Spleen (tissue), 7 donors: ENCODE measurements at regions not wholly inside any gene's neighbourhood (a gene's known extent, or its start where the extent isn't known, plus 50 kb on each side); places are given as distances from the start of the nearest gene placed in this dataset.

Experiments
- CTCF ChIP-seq, 11 experiments: fragments of 200-600 bp in 7 of 11; fragments of 450-650 bp in 4 of 11; sonication (generic) in 4 of 11; IDR thresholded peaks in 8 of 11; conservative IDR thresholded peaks in 3 of 11; 1 replicate in 7 of 11; 2 replicates in 4 of 11; pipeline versions ENCODE4 v1.4.0 to v1.8.0; 2016 to 2021; ENCODE audit warnings: antibody characterized with exemption in 11 of 11, inconsistent platforms in 4 of 11, mild to moderate bottlenecking in 1 of 11
- POLR2A ChIP-seq, 3 donors: fragments of 450-650 bp; IDR thresholded peaks; one replicate each; pipeline ENCODE4 v1.5.1; 2017; ENCODE audit warnings: antibody characterized with exemption in 3 of 3, mild to moderate bottlenecking in 1 of 3
- POLR2AphosphoS5 ChIP-seq, 3 donors: sonication (generic); formaldehyde crosslinking; IDR thresholded peaks; one replicate each; pipeline ENCODE4 v1.5.1; 2017; ENCODE audit warnings: antibody characterized with exemption in 3 of 3
- donor health status: DM: no; HTN: no; CAD: no; lungs with moderate emphysema.
- donor health status: DM: no; HTN: no; CAD: no.
- donor health status: DM: no; HTN: no; CAD: no.

DNA sequence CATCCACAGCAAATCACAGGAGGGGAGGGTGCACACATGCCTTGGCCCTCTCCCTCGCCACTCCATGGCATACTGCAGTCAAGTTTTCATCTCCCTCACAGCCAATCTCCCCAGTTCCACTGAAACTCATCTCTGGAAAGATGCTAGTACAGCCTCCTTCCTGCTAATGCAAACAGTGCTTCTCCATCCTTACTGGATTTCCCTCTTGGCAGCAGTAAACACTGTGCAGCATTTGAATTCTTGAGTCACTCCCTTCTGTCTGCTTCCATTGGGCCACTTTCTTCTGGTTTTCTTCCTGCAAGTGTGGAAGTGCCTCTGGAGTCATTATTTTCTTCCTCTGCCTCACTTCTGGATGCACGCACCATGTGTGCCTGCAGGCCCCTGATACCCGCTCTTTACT, 460.3 kb downstream of the QKI start:
- TF ChIP-seq CTCF (IDR thresholded peaks at IDR 0.05 in 8 of 11, conservative IDR thresholded peaks at IDR 0.05 in 3 of 11) (no peak), POLR2A (IDR thresholded peaks at IDR 0.05) (no peak), POLR2AphosphoS5 (IDR thresholded peaks at IDR 0.05) (no peak)
